GM18519 (cell line): ENCODE measurements at regions not wholly inside any gene's neighbourhood (a gene's known extent, or its start where the extent isn't known, plus 50 kb on each side); places are given as distances from the start of the nearest gene placed in this dataset.
A peak's percentile ranks its signal among the peaks of the same experiment; 100 is the strongest.
"Not testable (repeated sequence)": the region's sequence is repeated elsewhere in the genome, so short reads cannot be mapped to it uniquely, and the experiment has no call there.

ENCODE experiments used
- ATAC-seq: cut with Tn5 transposase; IDR thresholded peaks from one replicate; pipeline ENCODE4 v1.9.1; 2021; ENCODE audit warnings: mild to moderate bottlenecking, moderate library complexity; ENCODE audit not compliant: unreplicated experiment, low FRiP score

- no peak for ATAC-seq
These were observed 176.2 kb upstream of the TACR3 start for GRCh38 chr4:103895876-103896465.

GRCh38 chr4:103892586-103892985, 172.8 kb upstream of the TACR3 start:
- ATAC-seq, result no peak

GRCh38 chr4:103887191-103887590, 167.4 kb upstream of the TACR3 start:
- ATAC-seq, result no peak

- no peak for ATAC-seq
These were observed 165.4 kb upstream of the TACR3 start for GRCh38 chr4:103885152-103885551.

GRCh38 chr4:103867311-103867710, 147.5 kb upstream of the TACR3 start:
- ATAC-seq, result no peak

- no peak for ATAC-seq
These were observed 133.8 kb upstream of the TACR3 start for GRCh38 chr4:103853627-103854026.

- no peak for ATAC-seq
These were observed 133.4 kb upstream of the TACR3 start for GRCh38 chr4:103853146-103853545.

- no peak for ATAC-seq
These were observed 125.3 kb upstream of the TACR3 start for GRCh38 chr4:103845075-103845474.

GRCh38 chr4:103842637-103843239, 123.0 kb upstream of the TACR3 start:
- no peak for ATAC-seq

- ATAC-seq, result no peak
These were observed 122.3 kb upstream of the TACR3 start for GRCh38 chr4:103842076-103842475.

GRCh38 chr4:103810308-103810707, 90.5 kb upstream of the TACR3 start:
- not testable (repeated sequence) for ATAC-seq

GRCh38 chr4:103802766-103803165, 83.0 kb upstream of the TACR3 start:
- ATAC-seq, result no peak

- ATAC-seq, result no peak
These were observed 67.3 kb upstream of the TACR3 start for GRCh38 chr4:103787057-103787456.

- ATAC-seq, result no peak
These were observed 66.8 kb upstream of the TACR3 start for GRCh38 chr4:103786593-103786992.

- peak; percentile 82 for ATAC-seq
These were observed 66.2 kb upstream of the TACR3 start for GRCh38 chr4:103786014-103786413.

GRCh38 chr4:103778221-103778620, 58.4 kb upstream of the TACR3 start:
- no peak for ATAC-seq

- no peak for ATAC-seq
These were observed 54.6 kb upstream of the TACR3 start for GRCh38 chr4:103774326-103774825.

- no peak for ATAC-seq
These were observed 54.0 kb upstream of the TACR3 start for GRCh38 chr4:103773691-103774231.
